ENCODE measurements at regions not wholly inside any gene's neighbourhood (a gene's known extent, or its start where the extent isn't known, plus 50 kb on each side); places are given as distances from the start of the nearest gene placed in this dataset.

GRCh38 chr15:70530017-70530499, 233.3 kb downstream of the UACA start:
- TF ChIP-seq EZH2 (IDR thresholded peaks at IDR 0.05; ENCODE audit: low read length, missing control alignments), result no peak
- no peak for TF ChIP-seq CTCF (conservative IDR thresholded peaks at IDR 0.05 in 1 of 2, IDR thresholded peaks at IDR 0.05 in 1 of 2; ENCODE audit: low read depth in 1 of 2, low read length in 2 of 2)
